Heart right ventricle (tissue), 16 donors: ENCODE measurements at regions not wholly inside any gene's neighbourhood (a gene's known extent, or its start where the extent isn't known, plus 50 kb on each side); places are given as distances from the start of the nearest gene placed in this dataset.

Experiments used
- ATAC-seq, 8 donors: fragments of 200-7000 bp; cut with Tn5 transposase; one replicate each; pipeline ENCODE4 v1.9.1; 2020; ENCODE audit warnings: mild to moderate bottlenecking in 8 of 8, moderate library complexity in 8 of 8, moderate number of reproducible peaks in 1 of 8
- DNase-seq, 2 donors: peaks; one replicate each; pipeline ENCODE4 v3.0.0-alpha.2; 2020
- H3K27ac ChIP-seq, 10 donors: fragments of 200-600 bp; sonication (generic) in 2 of 10; one replicate each; pipeline versions ENCODE4 v1.5.0 to v1.8.0; 2020 to 2022; ENCODE audit warnings: mild to moderate bottlenecking in 3 of 10
- H3K27me3 ChIP-seq, 7 donors: fragments of 200-600 bp; one replicate each; pipeline ENCODE4 v1.8.0; 2021 to 2022; ENCODE audit warnings: mild to moderate bottlenecking in 2 of 7
- H3K36me3 ChIP-seq, 9 donors: fragments of 200-600 bp; sonication (generic) in 1 of 9; one replicate each; pipeline versions ENCODE4 v1.5.0 to v1.8.0; 2020 to 2022; ENCODE audit warnings: mild to moderate bottlenecking in 2 of 9
- H3K4me1 ChIP-seq, 9 donors: fragments of 200-600 bp; sonication (generic) in 1 of 9; one replicate each; pipeline versions ENCODE4 v1.5.0 to v1.8.0; 2020 to 2022; ENCODE audit warnings: mild to moderate bottlenecking in 4 of 9
- H3K4me3 ChIP-seq, 10 donors: fragments of 200-600 bp; sonication (generic) in 2 of 10; one replicate each; pipeline versions ENCODE4 v1.5.0 to v1.8.0; 2020 to 2022; ENCODE audit warnings: mild to moderate bottlenecking in 7 of 10, moderate library complexity in 2 of 10
- H3K9me3 ChIP-seq, 11 donors: fragments of 200-600 bp in 10 of 11; sonication (generic) in 2 of 11; one replicate each; pipeline versions ENCODE4 v1.5.0 to v1.8.0; 2013 to 2022; ENCODE audit warnings: mild to moderate bottlenecking in 2 of 11, control low read depth in 1 of 11, moderate library complexity in 1 of 11
- WGBS, 2 donors: extraction: QIAGEN DNeasy Blood & Tissue Kit; methylation state at CpG; one replicate each; pipeline ENCODE4 v1.1.7; 2013; ENCODE audit warnings: inconsistent platforms in 1 of 2; 5-methylcytosine and 5-hydroxymethylcytosine counted together
- intact Hi-C, 10 donors: fragments of 100-400 bp; cut with DNase I; formaldehyde crosslinking; loops; one replicate each; pipeline versions ENCODE4 v1.11.1 to v1.14.2; 2022
- TF ChIP-seq, protein P1 (sequence below), 9 donors: fragments of 200-600 bp; sonication (generic) in 2 of 9; IDR thresholded peaks; one replicate each; pipeline versions ENCODE4 v1.5.0 to v1.8.0; 2021 to 2022; ENCODE audit warnings: antibody characterized with exemption in 9 of 9, mild to moderate bottlenecking in 5 of 9, moderate library complexity in 1 of 9
- donor health status: Arrhythmogenic right ventricular cardiomyopathy.
- donor health status: ischemic (EF 13 %, LVEDD 7.1; RV severe dilation, severe dysfunction).
- donor health status: healthy with polysubstance abuse.
- donor health status: DM: no; HTN: yes; CAD: no.
- donor health status: DM: no; HTN: no; CAD: no.
- donor health status: ischemic (EF 25% LVEDD 6.9; RV normal size, moderate dysfunction).
- donor health status: ischemic (EF 25% LVEDD 5.7; RV mildly dilated, moderate dysfunction).
- donor health status: healthy.
- donor health status: DM: yes; HTN: yes; CAD: no.
- donor health status: Ischemic cardiomyopathy.
- donor health status: ischemic (EF 35%, LVEDD 5.7; RV mildly dilated, moderate dysfunction).
- donor health status: nonischemic (EF 11% LVEDD 7.7; RV severe dilation, severe dysfunction).
- donor health status: DM: yes; HTN: yes; CAD: no.
- donor health status: PGD.
- donor health status: ischemic (EF 29% LVEDD 5.4; RV normal size, mild dysfunction).
- donor health status: nonischemic (EF 23%, LVEDD 6.1; RV moderate dilation, normal function).

- peaks cover 0 to 16% (median 8%) of the 10 kb centered on the region in 11 donors for H3K9me3 ChIP-seq
- intact Hi-C loops = no loop called here
- ATAC-seq (peak in 1 of 8 donors; percentile 42), DNase-seq (no peak)
- 52 to 57% methylated on average over 5 of the region's 5 CpGs for whole genome bisulfite sequencing, 2 donors
- TF ChIP-seq, protein P1, sequence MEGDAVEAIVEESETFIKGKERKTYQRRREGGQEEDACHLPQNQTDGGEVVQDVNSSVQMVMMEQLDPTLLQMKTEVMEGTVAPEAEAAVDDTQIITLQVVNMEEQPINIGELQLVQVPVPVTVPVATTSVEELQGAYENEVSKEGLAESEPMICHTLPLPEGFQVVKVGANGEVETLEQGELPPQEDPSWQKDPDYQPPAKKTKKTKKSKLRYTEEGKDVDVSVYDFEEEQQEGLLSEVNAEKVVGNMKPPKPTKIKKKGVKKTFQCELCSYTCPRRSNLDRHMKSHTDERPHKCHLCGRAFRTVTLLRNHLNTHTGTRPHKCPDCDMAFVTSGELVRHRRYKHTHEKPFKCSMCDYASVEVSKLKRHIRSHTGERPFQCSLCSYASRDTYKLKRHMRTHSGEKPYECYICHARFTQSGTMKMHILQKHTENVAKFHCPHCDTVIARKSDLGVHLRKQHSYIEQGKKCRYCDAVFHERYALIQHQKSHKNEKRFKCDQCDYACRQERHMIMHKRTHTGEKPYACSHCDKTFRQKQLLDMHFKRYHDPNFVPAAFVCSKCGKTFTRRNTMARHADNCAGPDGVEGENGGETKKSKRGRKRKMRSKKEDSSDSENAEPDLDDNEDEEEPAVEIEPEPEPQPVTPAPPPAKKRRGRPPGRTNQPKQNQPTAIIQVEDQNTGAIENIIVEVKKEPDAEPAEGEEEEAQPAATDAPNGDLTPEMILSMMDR (IDR thresholded peaks at IDR 0.05) = no peak
- H3K27ac ChIP-seq = no peak overlapping the region
- H3K36me3 ChIP-seq = no peaks in the 10 kb centered on the region
- H3K4me3 ChIP-seq = no peak overlapping the region
- peaks cover 0 to 20% (median 4%) of the 10 kb centered on the region in 9 donors for H3K4me1 ChIP-seq
- no peaks in the 10 kb centered on the region for H3K27me3 ChIP-seq
Observed at GRCh38 chr6:155646443-155646842, 190.8 kb upstream of the NOX3 start.

DNA sequence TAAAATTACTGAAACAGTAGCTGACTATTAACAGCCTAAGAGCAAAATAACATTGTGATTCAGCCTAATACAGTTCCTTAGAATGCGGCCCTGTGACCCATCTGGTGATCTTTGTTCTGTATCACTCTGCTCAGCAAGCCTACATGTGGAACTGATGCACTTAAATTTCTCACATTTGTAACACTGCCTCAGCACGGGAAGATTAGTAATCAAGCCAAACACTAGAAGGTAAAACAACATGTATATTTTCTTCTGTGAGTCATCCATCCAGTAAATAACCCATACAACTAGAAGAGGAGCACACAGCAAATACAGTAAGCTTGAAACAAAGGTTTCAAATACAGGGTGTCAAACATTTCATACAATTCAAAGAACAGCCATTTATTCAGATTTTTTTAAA is 189.7 kb upstream of the NOX3 start:
- Histone ChIP-seq H3K4me3 (no peak overlapping the region), H3K4me1 (peaks cover 0 to 20% (median 4%) of the 10 kb centered on the region in 9 donors), H3K9me3 (peaks cover 0 to 27% (median 15%) of the 10 kb centered on the region in 11 donors), H3K27ac (no peak overlapping the region), H3K36me3 (no peaks in the 10 kb centered on the region), H3K27me3 (no peaks in the 10 kb centered on the region)
- WGBS, 2 donors = 55 to 60% methylated on average over 2 of the region's 2 CpGs
- TF ChIP-seq, protein P1 (IDR thresholded peaks at IDR 0.05) = no peak
- ATAC-seq (no peak), DNase-seq (no peak)
- intact Hi-C loops = no loop called here

DNA sequence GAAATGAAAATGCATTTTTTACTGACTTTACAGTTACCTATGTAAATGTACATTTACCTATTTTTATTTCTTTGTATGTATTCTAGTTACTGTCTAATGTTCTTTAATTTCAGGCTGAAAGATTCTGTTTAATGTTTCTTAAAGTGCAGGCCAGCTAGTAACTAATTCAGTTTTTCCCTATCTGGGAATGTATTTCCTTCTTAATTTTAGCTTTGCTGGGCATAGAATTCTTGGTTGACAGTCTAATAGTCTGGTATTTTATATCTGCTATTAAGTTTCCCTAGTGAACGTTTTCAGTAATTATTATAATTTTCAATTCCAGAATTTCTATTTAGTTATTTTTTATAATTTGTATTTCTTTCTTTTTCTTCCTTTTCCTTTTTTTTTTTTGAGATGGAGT is 186.0 kb upstream of the NOX3 start:
- Histone ChIP-seq H3K27me3 (no peaks in the 10 kb centered on the region), H3K36me3 (no peaks in the 10 kb centered on the region), H3K4me3 (no peak overlapping the region), H3K4me1 (no peaks in the 10 kb centered on the region), H3K27ac (no peak overlapping the region), H3K9me3 (peaks cover 0 to 37% (median 15%) of the 10 kb centered on the region in 11 donors)
- no peak for DNase-seq
- TF ChIP-seq, protein P1 (IDR thresholded peaks at IDR 0.05) = no peak
- ATAC-seq = no peak
- intact Hi-C loops = no loop called here
- 86 to 88% methylated on average over 1 of the region's 1 CpG for WGBS, 2 donors

- WGBS, 2 donors = 92 to 95% methylated on average over 1 of the region's 1 CpG
- Histone ChIP-seq H3K4me1 (no peaks in the 10 kb centered on the region), H3K36me3 (no peaks in the 10 kb centered on the region), H3K27me3 (no peaks in the 10 kb centered on the region), H3K4me3 (no peak overlapping the region), H3K27ac (no peak overlapping the region), H3K9me3 (peaks cover 0 to 32% (median 11%) of the 10 kb centered on the region in 11 donors)
- DNase-seq = no peak
- TF ChIP-seq, protein P1 (IDR thresholded peaks at IDR 0.05) = no peak
- intact Hi-C loops = loop anchor here in 1 of 10 donors (5.0 kb wide), 1 partner anchor 959 kb away; no protein-coding TSS in a partner anchor
- no peak for ATAC-seq
Observed at GRCh38 chr6:155638200-155638599, 182.6 kb upstream of the NOX3 start.
